ENCODE measurements at regions not wholly inside any gene's neighbourhood (a gene's known extent, or its start where the extent isn't known, plus 50 kb on each side); places are given as distances from the start of the nearest gene placed in this dataset.

- TF ChIP-seq CTCF (IDR thresholded peaks at IDR 0.05) (no peak), POLR2A (IDR thresholded peaks at IDR 0.05) (no peak)
Observed at GRCh38 chr2:4628998-4629501, 925.7 kb downstream of the DCDC2C start.

Data from thyroid gland (tissue), 4 donors.